ENCODE measurements at regions not wholly inside any gene's neighbourhood (a gene's known extent, or its start where the extent isn't known, plus 50 kb on each side); places are given as distances from the start of the nearest gene placed in this dataset.
A peak's percentile ranks its signal among the peaks of the same experiment; 100 is the strongest.
"Not testable (repeated sequence)": the region's sequence is repeated elsewhere in the genome, so short reads cannot be mapped to it uniquely, and the experiment has no call there.

- DNase-seq (ENCODE audit: low read depth) = no peak
Measured at GRCh38 chr15:99455789-99456160, 110.0 kb upstream of the MEF2A start.

GRCh38 chr15:99464137-99464536, 101.6 kb upstream of the MEF2A start:
- no peak for DNase-seq (ENCODE audit: low read depth)

GRCh38 chr15:99466701-99467337, 99.0 kb upstream of the MEF2A start:
- DNase-seq (ENCODE audit: low read depth) = no peak

- DNase-seq (ENCODE audit: low read depth) = no peak
Measured at GRCh38 chr15:99467338-99467720, 98.5 kb upstream of the MEF2A start.

GRCh38 chr15:99467853-99468464, 97.8 kb upstream of the MEF2A start:
- no peak for DNase-seq (ENCODE audit: low read depth)

- DNase-seq (ENCODE audit: low read depth) = not testable (repeated sequence)
Measured at GRCh38 chr15:99470204-99470603, 95.6 kb upstream of the MEF2A start.

GRCh38 chr15:99472416-99473145, 93.2 kb upstream of the MEF2A start:
- DNase-seq (ENCODE audit: low read depth) = no peak

GRCh38 chr15:99473981-99474906, 91.5 kb upstream of the MEF2A start:
- DNase-seq (ENCODE audit: low read depth) = no peak

GRCh38 chr15:99474909-99475753, 90.7 kb upstream of the MEF2A start:
- DNase-seq (ENCODE audit: low read depth) = no peak

GRCh38 chr15:99475754-99476412, 89.9 kb upstream of the MEF2A start:
- DNase-seq (ENCODE audit: low read depth) = no peak

- peak; percentile 22 for DNase-seq (ENCODE audit: low read depth)
Measured at GRCh38 chr15:99476413-99477222, 89.2 kb upstream of the MEF2A start.

- DNase-seq (ENCODE audit: low read depth) = no peak
Measured at GRCh38 chr15:99477791-99478471, 87.9 kb upstream of the MEF2A start.

- DNase-seq (ENCODE audit: low read depth) = no peak
Measured at GRCh38 chr15:99478977-99479376, 86.8 kb upstream of the MEF2A start.

GRCh38 chr15:99480016-99480810, 85.6 kb upstream of the MEF2A start:
- DNase-seq (ENCODE audit: low read depth) = no peak

GRCh38 chr15:99481113-99481950, 84.5 kb upstream of the MEF2A start:
- DNase-seq (ENCODE audit: low read depth) = no peak

GRCh38 chr15:99481951-99482230, 83.9 kb upstream of the MEF2A start:
- no peak for DNase-seq (ENCODE audit: low read depth)

- no peak for DNase-seq (ENCODE audit: low read depth)
Measured at GRCh38 chr15:99482993-99483392, 82.8 kb upstream of the MEF2A start.

All from activated T-helper 1 cell treated with Interleukin-2 at 50 U/mL for 16 hours (primary cell).